ENCODE measurements at regions not wholly inside any gene's neighbourhood (a gene's known extent, or its start where the extent isn't known, plus 50 kb on each side); places are given as distances from the start of the nearest gene placed in this dataset.

DNA sequence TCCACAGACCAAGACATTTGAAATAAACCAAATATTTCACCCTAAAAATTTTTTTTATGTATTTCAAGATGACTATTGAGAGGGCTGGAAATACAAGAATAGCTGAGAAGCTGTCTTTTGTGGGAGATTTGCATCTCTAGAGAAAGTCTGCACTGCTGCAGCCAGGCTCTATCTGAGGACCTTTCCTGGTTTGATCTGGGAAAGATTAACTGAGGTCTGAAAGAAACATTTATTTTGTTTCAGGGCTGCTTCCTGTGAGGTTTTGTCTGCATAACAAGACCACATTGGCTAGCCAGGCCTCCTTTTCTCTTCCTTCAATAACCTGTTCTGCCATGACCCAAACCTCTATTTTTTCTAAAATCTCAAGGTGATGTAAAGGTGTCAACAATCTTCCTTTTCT lies 117.5 kb upstream of the ARHGEF26 start:
- no peak for DNase-seq

DNA sequence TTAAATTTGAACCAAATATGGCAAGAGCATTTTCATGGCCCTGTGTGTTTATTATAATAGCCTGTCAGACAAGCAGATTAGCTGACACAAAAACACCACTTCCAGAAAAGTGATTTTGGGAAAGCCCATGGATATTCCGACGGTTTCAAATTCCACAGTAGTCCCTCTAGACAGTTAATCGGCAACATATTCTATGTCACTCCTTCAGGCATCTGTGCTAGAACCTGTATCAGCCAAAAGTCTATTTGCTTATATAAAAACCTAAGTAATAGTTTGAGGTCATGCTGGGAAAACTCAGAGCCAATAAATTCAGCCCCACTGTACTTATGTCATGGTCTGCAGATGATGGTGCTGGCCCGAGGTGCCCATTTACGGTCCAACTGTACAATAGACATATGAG lies 110.2 kb upstream of the ARHGEF26 start:
- DNase-seq = no peak

DNA sequence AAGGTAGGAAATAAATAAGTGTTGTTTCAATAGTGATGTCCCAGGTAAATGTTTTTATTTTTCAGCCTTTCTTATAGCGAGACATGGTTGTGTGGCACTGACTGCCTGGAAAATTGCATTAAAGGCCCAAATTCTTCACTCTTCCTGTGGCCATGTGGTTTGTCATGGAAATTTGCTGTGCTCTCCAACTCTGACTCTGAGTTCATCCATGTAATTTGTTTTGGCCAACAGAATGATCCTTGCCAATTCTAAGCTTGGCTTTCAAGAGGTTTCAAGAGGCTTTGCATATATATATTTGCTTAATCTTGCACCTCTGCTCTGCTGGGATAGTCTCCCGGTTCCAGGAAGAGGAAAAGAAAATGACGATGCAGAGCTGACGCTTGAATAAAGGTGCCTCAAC lies 107.5 kb upstream of the ARHGEF26 start:
- DNase-seq = no peak

DNA sequence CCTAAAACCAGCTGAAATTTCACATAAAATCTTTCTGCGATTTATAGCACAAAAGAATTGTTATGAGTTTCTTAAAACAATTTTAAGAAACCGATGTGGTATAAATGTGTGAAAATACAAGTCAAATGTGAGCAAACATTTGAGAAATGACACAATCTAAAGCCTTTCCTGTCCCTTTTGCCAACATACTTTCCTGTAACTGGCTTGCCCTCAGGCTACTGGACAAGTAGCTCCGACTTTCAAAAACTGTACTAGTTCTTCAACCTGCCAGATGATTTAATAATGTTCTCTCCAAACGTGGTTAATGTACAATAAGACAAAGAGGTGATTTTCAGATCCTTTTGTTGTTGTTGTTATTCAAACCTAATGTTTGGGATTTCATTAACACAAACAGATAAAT lies 105.9 kb upstream of the ARHGEF26 start:
- DNase-seq = no peak

DNA sequence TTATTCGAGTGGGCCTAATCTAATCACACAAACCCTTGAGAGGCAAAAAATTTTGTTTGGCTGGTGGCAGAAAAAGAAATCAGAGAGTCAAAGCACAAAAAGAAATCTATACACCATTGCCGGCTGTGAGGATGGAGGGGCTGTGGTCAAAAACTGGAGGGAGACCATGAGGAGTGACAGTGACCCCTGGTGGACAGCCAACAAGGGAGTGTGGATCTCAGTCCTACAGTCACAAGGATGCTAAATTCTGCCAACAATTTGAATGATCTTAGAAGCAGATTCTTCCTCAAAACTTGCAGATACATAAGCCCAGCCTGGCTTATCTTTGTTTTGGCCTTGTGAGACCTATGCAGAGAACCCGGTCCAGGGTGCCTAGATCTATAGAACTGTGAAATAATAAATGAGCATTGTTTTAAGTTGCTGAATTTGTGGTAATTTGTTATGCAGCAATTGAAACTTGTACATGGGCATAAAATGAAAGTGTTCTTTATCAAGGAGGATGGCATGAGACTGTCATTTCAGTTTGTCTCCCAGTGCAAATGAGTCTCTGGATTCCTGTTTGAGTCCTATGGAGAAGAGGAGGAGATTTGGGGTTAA lies 103.0 kb upstream of the ARHGEF26 start:
- DNase-seq = no peak

DNA sequence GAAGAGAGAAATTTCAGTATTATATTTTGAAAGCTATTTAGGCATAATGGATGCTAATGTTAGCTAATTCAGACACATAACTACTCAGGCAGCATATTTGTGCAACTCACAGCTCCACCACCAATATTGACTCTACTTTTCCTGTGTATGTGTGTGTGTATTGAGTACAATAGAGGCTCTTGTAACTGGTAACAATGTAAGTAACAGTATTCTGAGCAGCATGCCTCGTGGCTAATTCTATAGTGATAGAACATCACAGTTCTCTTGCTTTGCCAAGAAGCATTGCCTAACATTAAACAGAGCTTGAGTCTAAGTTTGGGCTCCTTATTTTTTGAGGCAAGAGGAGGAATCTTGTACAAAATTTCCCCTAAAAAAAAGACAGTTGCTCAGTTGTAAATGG lies 98.6 kb upstream of the ARHGEF26 start:
- DNase-seq = no peak

DNA sequence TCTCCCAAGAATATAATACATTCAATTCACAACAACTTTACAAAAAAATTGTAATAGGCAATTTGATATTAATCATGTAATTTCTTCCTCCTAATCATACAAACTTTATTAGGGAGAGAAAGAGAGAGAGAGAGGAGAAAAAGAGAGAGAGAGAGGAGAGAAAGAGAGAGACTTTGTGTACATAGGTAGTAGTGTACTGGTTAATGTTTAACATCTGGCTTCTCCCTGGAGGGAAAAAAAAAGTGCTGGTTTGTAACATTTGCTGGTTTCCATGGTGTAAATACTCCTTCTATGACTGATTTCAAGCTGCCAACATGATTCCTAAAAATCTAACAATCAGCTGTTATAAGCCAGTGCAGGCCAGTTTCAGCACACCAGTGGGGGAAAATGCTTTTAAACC lies 98.0 kb upstream of the ARHGEF26 start:
- DNase-seq = no peak

DNA sequence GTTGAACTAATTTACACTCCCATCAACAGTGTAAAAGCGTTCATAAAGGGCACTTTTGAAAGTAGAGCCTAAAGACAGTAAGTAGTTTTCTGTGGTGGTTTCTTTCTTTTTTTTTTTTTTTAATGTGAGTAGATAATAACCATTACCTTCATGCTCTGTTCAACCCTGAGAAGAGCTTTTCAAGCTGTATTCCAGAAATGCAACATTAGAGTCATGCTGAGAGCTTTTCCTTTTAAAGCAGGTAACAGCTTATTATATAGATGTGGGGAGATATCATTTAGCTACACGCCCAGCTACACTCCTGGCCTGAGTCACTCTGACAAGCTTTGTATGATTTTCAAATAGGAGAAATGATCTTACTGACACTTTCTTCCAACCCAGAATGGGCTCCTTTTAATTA lies 96.2 kb upstream of the ARHGEF26 start:
- DNase-seq = no peak

DNA sequence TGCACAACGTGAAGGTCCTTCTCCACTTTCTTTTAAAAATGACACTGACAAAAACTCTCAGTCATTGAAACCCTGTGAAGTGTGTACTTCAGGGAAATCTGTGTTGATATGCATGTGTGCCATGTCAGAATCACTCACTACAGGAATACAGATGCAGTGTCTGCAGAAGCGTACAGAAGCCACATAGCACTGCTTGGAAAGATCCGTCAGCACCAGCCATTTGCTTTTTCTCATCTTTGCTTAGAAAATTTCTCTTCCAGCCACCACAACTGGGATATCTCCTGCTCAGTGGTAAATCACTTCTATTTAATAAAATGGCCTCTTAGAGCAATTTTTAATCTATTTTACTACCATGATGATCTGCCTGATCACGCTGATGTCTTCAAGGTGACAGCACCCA lies 91.3 kb upstream of the ARHGEF26 start:
- no peak for DNase-seq

DNA sequence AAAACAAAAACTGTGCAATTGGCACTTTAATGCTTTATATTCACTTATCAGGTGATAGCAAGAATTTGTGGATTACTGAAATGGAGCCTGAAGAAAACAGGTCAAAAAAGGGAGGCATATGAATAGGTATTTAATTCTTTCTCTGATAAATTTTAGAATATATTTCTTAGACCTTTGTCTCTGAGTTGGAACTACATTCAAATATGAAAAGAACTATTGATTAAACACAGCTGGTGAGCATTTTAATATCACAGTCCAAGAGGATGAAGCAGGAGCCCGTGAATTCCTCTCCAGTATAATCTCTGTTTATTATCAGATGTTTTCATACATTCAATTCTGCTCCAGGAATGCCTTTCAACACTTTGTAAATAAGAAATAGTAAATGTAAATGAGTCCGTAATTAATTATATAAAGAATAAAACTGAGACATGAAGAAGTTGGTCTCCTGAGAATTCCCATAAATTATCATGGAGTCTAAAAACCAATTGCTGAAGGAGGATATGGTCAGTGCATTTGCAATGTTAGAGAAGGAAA lies 86.3 kb upstream of the ARHGEF26 start:
- no peak for DNase-seq

DNA sequence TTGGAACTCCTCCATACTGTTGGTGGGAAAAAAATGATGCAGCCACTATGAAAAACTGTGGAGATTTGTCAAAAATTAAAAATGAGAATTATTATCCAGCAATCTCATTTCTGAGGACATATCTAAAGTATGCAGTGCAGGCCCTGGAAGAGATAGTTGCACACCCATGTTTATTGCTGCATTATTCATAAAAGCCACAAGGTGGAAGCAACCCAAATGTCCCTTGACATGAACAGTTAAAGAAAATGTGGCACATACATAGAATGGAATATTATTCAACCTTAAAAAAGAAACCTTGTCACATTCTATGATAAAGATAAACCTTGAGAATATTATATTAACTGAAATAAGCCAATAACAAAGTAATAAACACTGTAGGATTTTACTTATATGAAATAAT lies 80.9 kb upstream of the ARHGEF26 start:
- DNase-seq = peak; percentile 18

DNA sequence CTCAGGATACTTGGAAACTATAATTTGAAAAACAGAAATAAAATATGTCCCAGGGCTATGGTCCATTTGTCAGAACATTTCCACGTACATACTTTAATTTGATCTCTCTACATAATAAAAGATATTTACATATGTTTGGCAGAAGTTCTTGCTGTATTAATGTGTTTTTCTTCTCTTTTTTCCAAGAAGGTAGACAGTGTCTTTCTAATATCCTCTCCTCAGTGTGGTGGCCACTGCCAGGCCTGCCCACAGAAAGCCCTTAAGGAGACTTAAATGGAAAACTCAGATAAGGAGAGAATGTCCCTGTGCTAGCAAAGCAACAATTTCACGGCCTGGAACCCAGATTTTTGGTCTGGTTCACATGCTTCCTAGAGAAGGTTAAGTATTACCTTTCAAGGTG lies 76.5 kb upstream of the ARHGEF26 start:
- no peak for DNase-seq

DNA sequence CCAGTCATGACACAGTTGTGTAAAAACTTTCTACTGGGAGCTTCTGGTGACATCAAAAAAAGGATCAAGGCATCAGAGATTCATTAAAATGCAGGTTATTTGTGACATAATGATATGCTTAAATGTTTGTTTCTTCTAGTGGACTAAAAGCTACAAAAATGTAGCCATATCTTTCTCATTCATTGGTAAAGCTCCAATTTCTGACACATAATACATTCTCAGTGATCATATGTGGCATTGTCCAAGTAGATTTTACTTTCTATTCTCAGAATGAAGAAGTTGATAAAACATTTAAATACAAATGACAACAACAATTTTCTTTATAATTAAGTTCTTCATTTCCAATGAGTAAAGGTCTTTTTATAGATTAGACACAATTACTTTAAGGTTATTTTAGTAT lies 71.0 kb upstream of the ARHGEF26 start:
- DNase-seq = no peak

DNA sequence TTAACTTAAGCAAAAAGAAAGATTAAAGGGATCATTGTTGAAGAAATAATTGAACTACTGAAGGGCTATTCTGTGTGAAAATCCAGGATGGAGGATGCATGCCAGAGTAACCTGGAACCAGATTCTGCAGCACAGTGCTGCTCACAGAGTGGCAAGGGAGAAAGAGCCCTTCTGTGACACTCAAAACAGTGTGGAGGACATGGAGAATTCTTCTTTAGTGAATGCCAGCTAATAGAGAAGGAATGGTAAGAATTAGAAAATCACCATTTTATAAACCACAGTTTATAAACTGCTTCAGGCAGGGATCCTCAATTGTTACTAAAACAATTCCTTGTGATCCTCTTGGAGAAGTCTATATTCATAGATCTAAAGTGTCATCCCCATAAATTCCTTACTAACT lies 70.4 kb upstream of the ARHGEF26 start:
- DNase-seq = no peak

DNA sequence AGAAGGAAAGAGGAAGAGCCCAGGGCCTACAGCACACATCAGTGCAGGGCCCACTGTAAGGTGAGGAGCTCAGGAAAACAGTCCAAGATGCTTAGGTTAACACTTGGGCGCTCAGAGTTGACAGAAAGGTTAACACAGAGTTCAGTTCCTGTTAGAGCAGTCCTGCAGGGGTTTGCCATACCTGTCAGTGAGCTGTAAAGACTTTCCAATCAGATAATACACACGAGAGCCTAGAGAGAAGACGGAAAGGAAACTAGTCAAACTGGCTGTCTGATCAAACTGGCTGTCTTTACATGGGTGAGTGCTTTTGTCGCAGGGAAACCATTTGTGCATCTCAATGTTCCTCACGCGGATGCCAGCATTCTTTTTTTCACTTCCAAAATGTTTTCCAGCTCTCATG lies 61.4 kb upstream of the ARHGEF26 start:
- no peak for DNase-seq

DNA sequence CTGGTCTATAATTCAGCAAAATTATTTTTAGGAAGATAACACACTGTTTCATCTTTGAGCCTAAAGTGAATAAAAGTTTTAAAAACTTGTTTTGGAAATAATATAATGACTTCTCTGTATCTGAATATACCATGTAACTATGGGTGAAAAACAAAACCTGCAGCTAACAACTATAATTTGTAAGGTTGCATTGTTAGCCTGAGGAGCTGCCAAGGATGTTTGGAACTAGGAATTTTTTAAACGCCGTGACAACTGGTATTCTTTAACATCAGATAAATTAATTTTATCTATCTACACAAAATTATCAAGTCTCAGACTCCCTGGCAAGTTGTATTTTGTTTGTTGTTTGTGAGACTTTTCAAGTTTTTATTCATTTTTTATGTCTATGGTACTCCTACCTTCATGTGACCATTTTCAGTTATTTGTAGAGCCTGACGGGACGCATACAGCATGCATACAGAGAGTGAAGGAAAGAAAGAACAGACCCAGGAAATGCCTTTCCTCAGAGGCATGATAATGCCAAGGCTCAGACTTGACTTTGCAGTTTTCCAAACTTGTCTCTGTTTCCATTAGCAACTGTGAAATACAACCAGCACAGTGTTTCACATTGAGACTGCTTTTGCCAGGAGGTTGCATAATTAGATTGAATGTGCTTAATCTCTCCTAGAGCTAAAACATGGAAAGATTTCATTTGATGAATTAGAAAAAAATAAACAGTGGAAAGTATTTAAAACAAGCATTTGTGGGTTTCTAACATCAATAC lies 60.8 kb upstream of the ARHGEF26 start:
- no peak for DNase-seq

DNA sequence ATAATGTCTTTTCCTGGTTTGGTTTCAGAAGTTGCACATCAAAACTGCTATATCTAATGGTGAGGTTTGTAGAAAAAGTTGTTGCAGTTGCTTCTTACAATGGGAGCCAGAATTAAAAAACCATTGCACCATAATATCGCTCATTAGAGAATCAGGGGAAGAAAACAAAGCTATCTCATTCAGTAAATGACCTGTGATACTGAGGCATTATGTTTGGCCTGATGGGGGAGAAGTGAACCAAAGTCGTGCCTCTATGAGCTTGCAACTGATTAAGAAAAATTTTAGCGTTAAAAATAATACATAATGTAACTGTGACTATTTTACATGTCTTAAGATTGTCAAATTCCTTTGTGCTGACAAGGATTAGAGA lies 60.2 kb upstream of the ARHGEF26 start:
- no peak for DNase-seq

DNA sequence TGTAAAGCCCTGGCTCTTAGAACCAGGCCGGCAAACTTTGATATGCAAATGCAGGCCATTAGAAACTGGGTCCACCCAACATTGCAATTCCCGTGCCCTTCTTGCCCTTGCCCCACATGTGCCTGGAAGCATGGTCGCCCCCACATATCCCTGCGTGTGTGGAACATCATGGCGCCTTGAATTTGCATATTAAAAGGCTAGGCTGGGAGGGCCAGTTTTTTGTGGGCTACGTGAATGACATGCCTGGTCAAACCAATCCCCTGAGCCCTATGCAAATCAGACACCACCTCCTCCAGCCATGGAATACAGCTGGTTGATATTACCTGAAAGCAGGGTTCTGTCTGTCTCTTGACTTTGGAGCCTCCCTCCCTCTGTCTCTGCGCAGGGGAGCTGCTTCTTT lies 58.7 kb upstream of the ARHGEF26 start:
- no peak for DNase-seq

DNA sequence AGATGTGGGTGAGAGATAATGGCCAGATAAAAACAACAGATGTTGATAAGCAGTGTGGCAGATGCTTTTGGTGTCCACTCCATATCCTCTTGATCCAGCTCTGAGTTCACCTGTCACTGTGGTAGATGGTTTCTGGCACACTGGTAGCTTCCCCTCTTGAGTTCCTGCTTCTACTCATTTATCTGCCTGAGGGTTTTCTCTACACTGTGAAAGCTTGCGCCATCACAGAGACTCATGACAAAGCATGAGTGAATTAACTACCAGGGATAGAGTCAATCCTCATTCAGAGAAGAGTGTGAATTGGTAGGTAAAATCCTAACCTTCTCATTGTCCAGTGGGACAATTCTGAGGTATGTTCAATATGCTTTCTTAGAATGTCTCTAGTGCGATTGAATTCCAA lies 50.0 kb upstream of the ARHGEF26 start:
- DNase-seq = no peak

All from NCI-H2171 treated with DMSO at 0.1 percent for 48 hours (cell line).